Neural cell (in vitro differentiated cells): ENCODE measurements at regions not wholly inside any gene's neighbourhood (a gene's known extent, or its start where the extent isn't known, plus 50 kb on each side); places are given as distances from the start of the nearest gene placed in this dataset.

ENCODE experiments used
- H2AFZ ChIP-seq: fragments of 200-600, 300-800 bp; sonication (generic), shearing (Covaris generic); 2 replicates; pipeline ENCODE4 v1.6.0; 2014; ENCODE audit warnings: low read depth, mild to moderate bottlenecking, antibody characterized with exemption, low read length, moderate library complexity
- H3F3A ChIP-seq: fragments of 200-600 bp; shearing (Covaris generic); 2 replicates; pipeline ENCODE4 v1.6.1; 2016; ENCODE audit warnings: mild to moderate bottlenecking, moderate library complexity, mixed read lengths, antibody characterized with exemption, low read length; ENCODE audit not compliant: insufficient read depth, poor library complexity, severe bottlenecking
- H3K27ac ChIP-seq: fragments of 200-600, 300-800 bp; sonication (generic), shearing (Covaris generic); 2 replicates; pipeline ENCODE4 v1.5.1; 2014; ENCODE audit warnings: mild to moderate bottlenecking, low read length, moderate library complexity
- H3K27me3 ChIP-seq: fragments of 300-800, 200-600 bp; sonication (generic), shearing (Covaris generic); 2 replicates; pipeline ENCODE4 v1.6.0; 2014; ENCODE audit warnings: mild to moderate bottlenecking, low read depth, low read length, moderate library complexity; ENCODE audit not compliant: insufficient read depth
- H3K36me3 ChIP-seq: fragments of 300-800, 200-600 bp; sonication (generic), shearing (Covaris generic); 2 replicates; pipeline ENCODE4 v1.5.1; 2014; ENCODE audit warnings: mild to moderate bottlenecking, antibody characterized with exemption, low read length, moderate library complexity; ENCODE audit not compliant: insufficient read depth
- H3K4me2 ChIP-seq: fragments of 300-800, 200-600 bp; sonication (generic), shearing (Covaris generic); 2 replicates; pipeline ENCODE4 v1.6.0; 2014; ENCODE audit warnings: mild to moderate bottlenecking, low read length
- H3K4me3 ChIP-seq: fragments of 300-800, 200-600 bp; sonication (generic), shearing (Covaris generic); 2 replicates; pipeline ENCODE4 v1.5.1; 2014; ENCODE audit warnings: mild to moderate bottlenecking, low read length, moderate library complexity
- H3K79me2 ChIP-seq: fragments of 200-600 bp; shearing (Covaris generic); replicated peaks from 2 replicates; pipeline ENCODE4 v1.6.0; 2014; ENCODE audit warnings: mild to moderate bottlenecking, low read length, moderate library complexity; ENCODE audit not compliant: insufficient read depth
- H3K9ac ChIP-seq: fragments of 300-800, 200-600 bp; sonication (generic), shearing (Covaris generic); 2 replicates; pipeline ENCODE4 v1.6.1; 2016; ENCODE audit warnings: mild to moderate bottlenecking, low read length, mixed read lengths
- H3K9me2 ChIP-seq: fragments of 200-600 bp; shearing (Covaris generic); 2 replicates; pipeline ENCODE4 v1.6.1; 2016; ENCODE audit warnings: mild to moderate bottlenecking, low read length, mixed read lengths; ENCODE audit not compliant: insufficient read depth
- H3K9me3 ChIP-seq: fragments of 200-600, 300-800 bp; sonication (generic), shearing (Covaris generic); 2 replicates; pipeline ENCODE4 v1.6.1; 2016; ENCODE audit warnings: mild to moderate bottlenecking, mixed run types, low read length, moderate library complexity, mixed read lengths
- H4K20me1 ChIP-seq: fragments of 200-600 bp; shearing (Covaris generic); 2 replicates; pipeline ENCODE4 v1.6.1; 2016; ENCODE audit warnings: mild to moderate bottlenecking, mixed run types; ENCODE audit not compliant: insufficient read depth
- CTCF ChIP-seq: fragments of 450-650 bp; IDR thresholded peaks from 2 replicates; pipeline ENCODE4 v1.5.1; 2014; ENCODE audit warnings: antibody characterized with exemption, mild to moderate bottlenecking, moderate library complexity; ENCODE audit not compliant: poor library complexity, severe bottlenecking
- EP300 ChIP-seq: fragments of 450-650 bp; conservative IDR thresholded peaks from 2 replicates; pipeline ENCODE4 v1.6.1; 2014; ENCODE audit warnings: antibody characterized with exemption, mild to moderate bottlenecking, moderate library complexity; ENCODE audit not compliant: poor library complexity, severe bottlenecking
- EZH2 ChIP-seq: fragments of 200-600, 300-800 bp; shearing (Covaris generic), sonication (generic); IDR thresholded peaks from 2 replicates; pipeline ENCODE4 v1.6.1; 2014; ENCODE audit warnings: antibody characterized with exemption, low read length, borderline replicate concordance, mild to moderate bottlenecking; ENCODE audit not compliant: insufficient read depth, poor library complexity, severe bottlenecking
- MXI1 ChIP-seq: fragments of 450-650 bp; conservative IDR thresholded peaks from 2 replicates; pipeline ENCODE4 v1.6.1; 2014; ENCODE audit warnings: antibody characterized with exemption, mild to moderate bottlenecking; ENCODE audit not compliant: poor library complexity, severe bottlenecking
- POLR2AphosphoS5 ChIP-seq: IDR thresholded peaks from 2 replicates; pipeline ENCODE4 v1.6.1; 2012
- RAD21 ChIP-seq: fragments of 450-650 bp; conservative IDR thresholded peaks from 2 replicates; pipeline ENCODE4 v1.6.1; 2014; ENCODE audit warnings: antibody characterized with exemption, mild to moderate bottlenecking, moderate library complexity
- SMC3 ChIP-seq: fragments of 450-650 bp; conservative IDR thresholded peaks from 2 replicates; pipeline ENCODE4 v1.6.1; 2014; ENCODE audit warnings: antibody characterized with exemption, mild to moderate bottlenecking, moderate library complexity; ENCODE audit not compliant: poor library complexity
- TAF1 ChIP-seq: IDR thresholded peaks from 2 replicates; pipeline ENCODE4 v1.6.1; 2012; ENCODE audit warnings: low read depth
- TF ChIP-seq, protein P1 (sequence below): IDR thresholded peaks from 2 replicates; pipeline ENCODE4 v1.6.1; 2012; ENCODE audit warnings: borderline replicate concordance

GRCh38 chr6:137723273-137724017 lies 143.6 kb upstream of the TNFAIP3 start:
- no peaks in the 10 kb centered on the region for H3K27me3 ChIP-seq
- no peaks in the 10 kb centered on the region for H4K20me1 ChIP-seq
- H3K4me2 ChIP-seq = no peak overlapping the region
- H3F3A ChIP-seq = no peaks in the 10 kb centered on the region
- H3K79me2 ChIP-seq = no peaks in the 10 kb centered on the region
- no peaks in the 10 kb centered on the region for H3K36me3 ChIP-seq
- no peak overlapping the region for H3K4me3 ChIP-seq
- H3K27ac ChIP-seq = no peak overlapping the region
- H3K9me3 ChIP-seq = no peaks in the 10 kb centered on the region
- TF ChIP-seq, protein P1, sequence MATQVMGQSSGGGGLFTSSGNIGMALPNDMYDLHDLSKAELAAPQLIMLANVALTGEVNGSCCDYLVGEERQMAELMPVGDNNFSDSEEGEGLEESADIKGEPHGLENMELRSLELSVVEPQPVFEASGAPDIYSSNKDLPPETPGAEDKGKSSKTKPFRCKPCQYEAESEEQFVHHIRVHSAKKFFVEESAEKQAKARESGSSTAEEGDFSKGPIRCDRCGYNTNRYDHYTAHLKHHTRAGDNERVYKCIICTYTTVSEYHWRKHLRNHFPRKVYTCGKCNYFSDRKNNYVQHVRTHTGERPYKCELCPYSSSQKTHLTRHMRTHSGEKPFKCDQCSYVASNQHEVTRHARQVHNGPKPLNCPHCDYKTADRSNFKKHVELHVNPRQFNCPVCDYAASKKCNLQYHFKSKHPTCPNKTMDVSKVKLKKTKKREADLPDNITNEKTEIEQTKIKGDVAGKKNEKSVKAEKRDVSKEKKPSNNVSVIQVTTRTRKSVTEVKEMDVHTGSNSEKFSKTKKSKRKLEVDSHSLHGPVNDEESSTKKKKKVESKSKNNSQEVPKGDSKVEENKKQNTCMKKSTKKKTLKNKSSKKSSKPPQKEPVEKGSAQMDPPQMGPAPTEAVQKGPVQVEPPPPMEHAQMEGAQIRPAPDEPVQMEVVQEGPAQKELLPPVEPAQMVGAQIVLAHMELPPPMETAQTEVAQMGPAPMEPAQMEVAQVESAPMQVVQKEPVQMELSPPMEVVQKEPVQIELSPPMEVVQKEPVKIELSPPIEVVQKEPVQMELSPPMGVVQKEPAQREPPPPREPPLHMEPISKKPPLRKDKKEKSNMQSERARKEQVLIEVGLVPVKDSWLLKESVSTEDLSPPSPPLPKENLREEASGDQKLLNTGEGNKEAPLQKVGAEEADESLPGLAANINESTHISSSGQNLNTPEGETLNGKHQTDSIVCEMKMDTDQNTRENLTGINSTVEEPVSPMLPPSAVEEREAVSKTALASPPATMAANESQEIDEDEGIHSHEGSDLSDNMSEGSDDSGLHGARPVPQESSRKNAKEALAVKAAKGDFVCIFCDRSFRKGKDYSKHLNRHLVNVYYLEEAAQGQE = no peak
- no peak for TF ChIP-seq TAF1
- no peak for TF ChIP-seq RAD21
- TF ChIP-seq EZH2 = no peak
- TF ChIP-seq POLR2AphosphoS5 = no peak
- TF ChIP-seq SMC3 = no peak
- no peak for TF ChIP-seq EP300
- no peak for TF ChIP-seq MXI1
- no peak for TF ChIP-seq CTCF
- H3K9ac ChIP-seq = no peak overlapping the region
- H3K9me2 ChIP-seq = no peaks in the 10 kb centered on the region
- H2AFZ ChIP-seq = no peak overlapping the region

- H3K9me3 ChIP-seq = no peaks in the 10 kb centered on the region
- H3K9ac ChIP-seq = no peak overlapping the region
- no peak overlapping the region for H2AFZ ChIP-seq
- no peaks in the 10 kb centered on the region for H3K27me3 ChIP-seq
- H3K36me3 ChIP-seq = no peaks in the 10 kb centered on the region
- no peak overlapping the region for H3K4me3 ChIP-seq
- H3K9me2 ChIP-seq = no peaks in the 10 kb centered on the region
- H4K20me1 ChIP-seq = no peaks in the 10 kb centered on the region
- TF ChIP-seq, protein P1 = no peak
- no peak for TF ChIP-seq SMC3
- no peak for TF ChIP-seq TAF1
- TF ChIP-seq POLR2AphosphoS5 = no peak
- no peaks in the 10 kb centered on the region for H3K79me2 ChIP-seq
- H3K4me2 ChIP-seq = no peak overlapping the region
- no peaks in the 10 kb centered on the region for H3F3A ChIP-seq
- H3K27ac ChIP-seq = no peak overlapping the region
These were observed 143.0 kb upstream of the TNFAIP3 start for GRCh38 chr6:137724018-137724403.
